NCI-H1436 (cell line): ENCODE measurements at regions not wholly inside any gene's neighbourhood (a gene's known extent, or its start where the extent isn't known, plus 50 kb on each side); places are given as distances from the start of the nearest gene placed in this dataset.

ENCODE experiments used
- DNase-seq: peaks from one replicate; lab custom pipeline; 2025; lab: John Stamatoyannopoulos, UW

DNA sequence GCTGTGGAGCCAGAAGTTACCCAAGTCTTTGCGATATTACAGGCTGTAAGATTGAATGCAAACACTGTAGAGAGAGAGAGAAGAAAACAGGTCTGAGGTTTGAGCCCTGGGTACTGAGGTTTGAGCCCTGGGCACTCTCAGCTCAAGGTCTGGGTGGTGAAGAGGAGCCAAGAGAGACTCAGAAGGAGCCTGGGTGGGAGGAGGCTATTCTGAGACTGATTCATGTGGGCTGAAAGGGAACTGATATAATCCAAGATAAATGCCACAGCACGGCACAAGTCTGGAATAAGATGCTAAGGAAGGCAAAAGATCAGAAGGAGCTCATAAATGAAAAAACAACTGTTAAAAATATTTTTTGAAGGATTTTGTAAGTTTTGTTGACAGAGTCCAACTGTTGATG is 407.6 kb upstream of the HS6ST1 start:
- DNase-seq = no peak

DNA sequence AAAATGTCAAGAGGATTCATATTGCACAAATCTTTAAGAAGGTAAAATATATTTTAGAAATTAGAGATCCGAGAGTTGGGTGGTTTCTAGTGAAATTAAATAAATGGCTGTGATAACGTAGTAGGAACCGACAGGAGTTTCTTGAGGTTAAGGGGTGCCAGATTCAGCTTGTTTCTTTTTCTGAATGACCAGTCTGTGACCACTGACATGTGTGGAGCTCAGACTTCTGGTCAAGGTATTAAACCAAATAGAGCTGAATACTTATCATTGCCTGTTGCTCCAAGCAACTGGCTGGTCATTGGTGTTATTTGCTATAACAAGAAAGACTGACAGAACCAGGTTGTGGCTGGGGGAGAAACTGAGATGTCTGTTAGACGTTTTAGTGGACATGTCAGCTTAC is 408.2 kb upstream of the HS6ST1 start:
- no peak for DNase-seq

DNA sequence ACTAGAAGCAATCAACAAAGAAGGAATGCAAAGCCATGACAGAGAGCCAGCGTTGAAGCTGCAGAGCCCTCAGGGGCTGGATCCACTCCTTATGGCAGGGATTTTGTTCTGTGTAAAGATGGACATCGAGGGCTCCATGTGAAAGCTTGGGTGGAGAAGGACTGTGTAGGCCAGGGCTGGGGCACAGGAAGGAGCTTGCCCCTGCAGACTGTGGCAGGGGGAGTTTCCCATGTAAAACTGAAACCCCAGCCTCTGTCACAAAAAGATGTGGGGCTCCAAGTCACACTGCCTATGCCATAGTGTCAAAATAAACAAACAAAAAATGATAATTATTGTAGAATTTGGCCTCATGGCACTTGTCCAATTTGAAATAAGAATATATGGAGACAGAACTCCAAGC is 408.7 kb upstream of the HS6ST1 start:
- no peak for DNase-seq

DNA sequence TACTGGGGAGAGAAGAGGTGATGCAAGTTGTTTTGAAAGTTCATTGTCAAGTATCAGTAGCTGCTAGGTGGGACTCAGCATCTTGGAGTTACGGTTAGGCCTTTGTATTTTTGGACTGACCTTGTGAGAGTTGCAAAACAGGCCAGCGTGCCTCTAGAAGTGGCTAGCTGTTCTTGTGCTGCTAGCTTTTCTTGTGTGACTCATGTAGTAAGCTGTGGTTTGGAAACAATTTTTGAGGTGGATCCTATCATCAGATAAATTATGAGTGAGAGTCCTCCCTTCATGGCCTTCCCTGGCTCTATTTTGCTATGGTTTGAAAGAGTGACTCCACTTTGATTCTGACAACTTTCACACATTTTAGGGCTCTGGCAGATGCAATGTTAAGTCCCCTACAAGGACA is 409.2 kb upstream of the HS6ST1 start:
- no peak for DNase-seq

DNA sequence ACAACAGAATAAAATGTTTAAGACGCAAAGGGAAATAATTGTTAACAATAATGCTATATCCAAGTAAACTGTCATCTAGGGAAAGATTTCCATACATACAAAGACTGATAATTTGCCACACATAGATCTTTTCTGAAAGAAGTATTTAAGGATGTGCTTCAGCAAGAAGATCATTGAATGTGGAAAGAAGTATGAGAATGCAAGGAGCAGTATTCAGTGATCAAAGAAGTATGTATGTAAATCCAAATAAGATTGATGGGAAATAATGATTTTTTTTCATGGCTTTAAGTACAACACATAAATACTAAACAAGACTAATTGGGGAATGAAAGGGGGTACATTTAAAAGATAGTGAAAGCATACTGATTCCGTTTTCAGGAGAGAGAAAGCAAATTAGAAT is 410.4 kb upstream of the HS6ST1 start:
- no peak for DNase-seq

DNA sequence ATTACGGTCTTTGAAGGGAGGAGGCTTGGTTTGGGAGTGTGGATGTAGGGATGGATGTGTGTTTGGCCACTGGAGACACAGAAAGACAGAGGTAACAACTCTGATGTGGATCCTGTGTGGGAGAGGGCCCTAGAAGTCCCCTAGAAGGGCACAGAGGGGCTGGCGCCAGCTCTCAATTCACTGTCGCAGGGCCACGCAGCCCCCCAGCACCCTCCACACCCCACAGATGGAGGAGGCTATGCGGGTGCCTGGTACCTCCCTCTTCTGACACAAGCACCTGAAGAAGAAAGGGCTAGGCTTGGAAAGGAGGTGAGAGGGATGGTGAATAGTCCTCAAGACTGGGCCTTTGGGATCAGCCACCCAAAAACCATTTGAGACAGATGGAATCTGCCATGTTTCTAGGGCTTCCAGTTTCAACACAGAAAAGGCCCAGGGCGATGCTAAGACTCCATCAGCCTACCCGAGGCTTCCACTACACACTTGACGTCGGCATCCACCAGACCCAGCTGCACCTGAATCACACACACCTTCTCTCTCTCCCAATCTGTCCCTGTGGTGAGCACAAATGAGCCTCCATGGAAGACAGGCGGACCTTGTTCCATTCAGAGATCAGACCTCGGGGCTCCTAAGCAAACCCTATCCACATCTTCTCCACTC is 413.5 kb upstream of the HS6ST1 start:
- DNase-seq = no peak

DNA sequence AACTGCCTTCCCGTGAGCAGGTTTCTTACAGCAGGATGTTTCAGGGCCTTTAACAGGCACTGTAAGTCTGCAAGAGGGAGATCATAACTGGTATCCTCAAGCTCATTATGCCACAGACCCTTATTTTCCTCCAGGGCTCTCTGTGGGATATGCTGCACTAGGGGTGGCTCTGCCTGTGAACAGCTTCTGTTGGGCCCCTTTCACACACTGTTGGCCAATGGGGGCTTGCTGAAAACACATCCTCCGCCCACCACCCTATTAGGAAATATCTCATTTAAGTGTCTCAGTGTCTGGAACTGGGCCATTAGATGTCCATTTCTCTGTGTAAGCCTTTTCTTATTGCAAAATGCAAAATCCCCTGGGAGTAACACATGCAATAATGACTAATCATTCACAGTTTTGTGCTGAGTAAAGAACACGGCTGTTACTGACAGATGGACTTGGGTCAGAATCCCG is 414.3 kb upstream of the HS6ST1 start:
- DNase-seq = no peak

DNA sequence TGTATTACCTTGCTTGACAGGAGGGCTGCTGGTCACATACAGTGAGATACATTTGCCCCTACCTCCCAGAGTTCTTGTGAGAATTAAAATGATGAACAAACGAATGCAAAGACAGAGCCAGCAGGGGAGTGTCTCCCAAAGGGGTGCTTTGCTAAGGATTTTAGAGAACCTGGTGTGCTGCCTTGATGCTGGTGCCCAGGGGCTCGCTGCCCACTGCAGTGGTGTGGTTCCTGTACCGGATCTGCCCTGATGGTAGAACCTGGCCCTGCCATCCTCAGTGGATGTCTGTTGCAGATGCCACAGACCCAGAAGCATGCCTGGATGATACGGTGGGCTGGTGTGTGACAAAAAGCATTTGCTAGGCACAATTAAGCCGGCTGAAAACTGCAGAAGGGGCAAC is 414.8 kb upstream of the HS6ST1 start:
- no peak for DNase-seq

DNA sequence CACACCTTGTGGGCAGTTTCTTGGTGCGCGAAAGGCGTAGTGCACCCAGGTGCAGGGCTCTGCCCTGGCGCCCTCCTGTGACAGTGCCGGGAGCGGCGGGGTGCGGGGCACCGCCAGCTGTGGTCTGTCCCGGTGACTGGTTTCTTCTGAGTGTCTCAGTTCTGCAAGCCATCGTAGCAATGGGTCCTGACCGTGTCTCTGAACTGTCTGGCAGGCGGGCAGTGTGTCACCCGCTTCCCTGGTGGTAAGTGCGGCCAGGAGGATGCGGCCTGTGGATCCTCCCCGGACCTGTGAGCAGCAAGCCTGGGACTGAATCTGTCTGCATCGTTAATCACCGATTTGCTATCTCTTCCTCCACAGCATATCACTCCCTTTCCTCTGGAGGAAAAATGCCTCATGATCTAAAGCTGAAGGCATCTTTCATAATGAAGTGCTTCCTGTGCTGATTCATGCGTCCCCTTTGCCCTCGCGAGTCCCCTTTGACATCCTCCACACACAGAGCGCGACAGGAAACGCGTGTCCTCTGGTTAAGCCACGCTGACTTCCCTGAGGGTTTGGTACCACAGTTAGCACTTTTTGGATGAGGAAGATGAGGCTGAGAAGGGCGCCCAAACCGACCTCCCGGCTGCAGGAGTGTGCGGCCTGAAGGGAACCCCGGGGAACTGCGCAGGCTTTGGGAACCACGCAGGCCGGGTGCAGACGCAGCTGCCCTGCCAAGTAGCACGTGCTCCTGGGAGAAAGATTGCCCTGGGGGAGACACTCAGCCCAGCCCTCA is 416.0 kb upstream of the HS6ST1 start:
- no peak for DNase-seq

DNA sequence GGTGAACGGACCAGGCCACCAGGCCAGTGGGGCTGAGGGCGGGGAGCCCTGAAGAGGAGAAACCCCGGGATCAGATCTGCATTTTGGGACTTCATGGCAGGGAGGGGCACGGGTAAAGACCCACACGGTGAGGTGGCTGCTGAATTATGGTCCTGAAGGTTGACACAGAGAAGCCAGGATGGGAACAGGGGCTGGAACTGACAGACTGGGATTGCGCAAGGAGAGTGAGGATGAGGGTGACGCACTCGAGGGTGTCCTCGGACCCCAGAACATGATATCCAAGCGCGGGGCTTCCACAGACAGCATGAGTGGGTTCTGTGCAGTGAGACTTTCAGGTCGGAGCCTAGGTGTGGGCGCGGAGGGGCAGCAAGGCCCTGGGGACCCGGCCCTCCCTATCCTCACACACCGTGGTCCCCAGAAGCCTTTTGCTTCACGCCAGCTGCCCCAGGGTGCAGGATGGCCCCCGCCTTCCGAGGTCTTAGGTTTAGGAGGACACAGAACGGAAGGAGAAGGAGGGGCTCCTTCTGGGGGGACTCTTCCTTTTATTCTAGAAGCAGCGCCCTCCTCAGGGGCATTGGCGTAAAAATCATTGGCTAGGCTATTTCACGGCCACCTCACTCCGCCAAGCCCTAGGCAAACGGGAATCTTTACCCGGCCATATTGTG is 416.8 kb upstream of the HS6ST1 start:
- DNase-seq = no peak

DNA sequence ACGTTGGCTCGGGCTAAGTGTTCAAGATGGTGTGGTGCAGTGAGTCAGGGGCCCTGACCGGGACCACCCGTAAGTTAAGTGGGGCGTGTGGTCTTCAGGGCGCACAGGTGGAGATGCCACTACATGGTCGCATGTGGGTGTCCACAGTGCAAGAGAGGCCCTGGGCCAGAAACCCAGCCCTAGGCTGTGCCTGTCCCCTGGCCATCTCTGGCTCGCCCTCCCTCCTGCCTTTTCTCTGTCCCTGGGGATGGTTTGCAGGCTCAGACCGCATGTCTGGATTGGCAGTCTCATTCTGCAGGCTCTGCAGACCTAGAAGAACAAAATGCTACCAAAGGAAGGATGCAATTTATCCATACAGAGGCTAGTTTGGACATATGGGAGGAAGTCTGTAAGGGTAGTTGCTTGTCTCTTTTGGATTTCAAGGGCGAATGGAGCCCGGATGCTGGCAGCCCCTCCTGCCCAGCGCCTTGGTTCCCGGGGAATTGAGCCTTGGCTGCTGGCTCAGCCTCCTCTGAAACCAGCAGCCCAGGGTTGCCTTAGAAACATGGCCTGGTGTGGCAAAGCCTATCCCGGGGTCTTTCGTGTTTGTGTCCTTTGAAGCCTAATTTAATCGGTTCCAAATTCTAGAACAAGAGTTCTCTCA is 417.5 kb upstream of the HS6ST1 start:
- no peak for DNase-seq

DNA sequence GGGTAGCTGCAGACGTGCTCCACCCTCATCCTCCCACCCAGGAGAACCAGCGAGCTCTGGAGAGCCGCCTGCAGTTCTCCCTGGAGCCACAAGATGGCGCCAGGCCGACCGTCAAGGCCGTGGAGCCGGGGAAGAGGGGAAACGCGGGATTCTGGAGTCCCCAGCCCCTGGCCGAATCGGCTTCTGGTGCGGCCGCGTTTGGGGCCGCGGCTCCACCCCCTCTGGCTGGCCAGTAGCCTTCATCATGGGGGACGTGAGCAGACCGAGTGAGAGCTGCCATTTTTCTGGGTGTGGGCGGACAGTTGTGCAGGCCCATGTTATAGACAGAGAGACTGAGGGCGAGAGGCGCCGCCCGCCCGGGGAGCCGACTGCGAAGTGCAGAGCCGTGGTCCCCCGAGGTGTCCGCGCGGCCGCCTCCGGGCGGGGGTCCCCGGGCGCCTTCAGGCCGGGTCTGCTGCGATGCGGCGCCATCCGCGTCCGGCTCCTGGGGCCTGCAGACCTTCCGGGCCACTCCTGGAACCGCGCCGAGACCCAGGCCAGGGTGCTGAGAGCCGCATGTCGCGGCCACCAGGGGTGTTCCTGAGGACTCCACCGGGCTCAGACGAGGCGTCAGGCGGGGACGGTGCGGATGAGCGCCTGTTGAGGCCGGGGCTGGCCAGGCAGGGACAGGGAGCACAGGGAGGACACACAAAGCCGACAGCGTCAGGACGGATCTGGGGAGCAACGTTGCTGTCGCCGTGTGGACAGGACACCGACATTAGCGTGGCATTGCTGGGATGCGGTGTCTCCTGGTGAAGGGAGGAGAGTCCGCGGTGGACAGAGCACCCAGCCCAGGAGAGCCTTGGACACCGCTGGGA is 418.2 kb upstream of the HS6ST1 start:
- peak; percentile 25 for DNase-seq

DNA sequence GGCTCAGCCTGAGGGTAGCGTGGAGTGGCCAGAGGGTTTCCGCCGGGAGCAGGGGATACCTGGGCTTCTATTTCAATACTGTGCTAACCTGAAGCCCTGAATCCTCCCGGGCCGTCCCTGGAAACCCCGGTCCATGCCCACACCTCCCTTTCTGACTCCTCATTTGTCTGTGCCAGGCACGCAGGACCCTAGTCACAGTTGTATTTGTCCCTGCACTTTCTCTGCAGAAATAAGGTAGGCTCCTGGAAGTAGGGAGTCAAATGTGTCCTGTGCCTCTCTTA is 418.8 kb upstream of the HS6ST1 start:
- DNase-seq = no peak

DNA sequence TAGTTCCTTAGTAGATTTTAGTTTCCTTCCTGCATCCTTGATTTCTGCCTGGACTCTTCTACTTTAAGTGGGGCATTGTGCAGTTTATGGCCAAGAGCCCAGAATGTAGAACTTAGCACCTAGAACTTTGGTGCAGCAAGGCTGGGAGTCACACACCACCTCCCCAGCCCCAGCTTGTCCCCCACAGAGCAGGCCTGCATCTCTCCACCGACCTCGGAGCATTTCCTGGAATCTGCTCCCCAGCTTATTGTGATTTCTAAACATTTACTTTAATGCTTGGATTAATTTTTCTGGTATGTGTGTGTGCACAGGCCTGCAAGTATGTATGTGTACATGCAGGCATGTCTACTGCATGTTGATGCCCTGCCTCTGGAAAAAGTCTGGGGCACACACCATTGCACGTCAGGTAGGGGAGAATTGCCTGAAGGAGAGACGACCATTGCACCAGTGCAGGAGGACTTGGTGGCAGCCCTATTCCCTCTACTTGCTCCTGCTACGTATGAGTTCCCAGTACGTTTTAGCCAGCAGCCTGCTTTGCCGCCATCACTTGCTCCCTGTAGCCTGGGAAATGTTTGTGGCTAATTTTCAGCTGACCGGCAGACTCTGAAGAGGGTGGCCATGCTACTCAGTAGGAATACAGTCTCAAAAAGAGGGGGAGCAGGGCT is 419.9 kb upstream of the HS6ST1 start:
- DNase-seq = no peak

DNA sequence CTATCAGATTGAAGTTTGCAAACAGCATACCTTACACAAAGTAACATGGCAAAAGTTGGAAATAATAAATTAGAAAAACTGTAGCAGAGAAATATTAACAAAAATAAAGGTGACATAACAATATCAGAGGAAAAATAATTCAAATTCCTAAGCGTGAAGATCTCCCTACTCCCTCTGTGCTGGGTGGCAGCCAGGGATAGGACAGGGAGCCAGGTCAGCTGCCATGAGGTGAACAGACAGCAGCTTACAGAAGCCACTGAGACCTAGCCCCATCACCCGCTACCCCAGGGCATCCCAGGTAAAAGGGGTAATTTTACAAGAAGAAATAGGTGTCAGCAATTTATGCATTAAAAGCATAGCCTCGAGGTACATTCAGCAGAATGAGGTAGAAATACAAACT is 423.8 kb upstream of the HS6ST1 start:
- DNase-seq = no peak

DNA sequence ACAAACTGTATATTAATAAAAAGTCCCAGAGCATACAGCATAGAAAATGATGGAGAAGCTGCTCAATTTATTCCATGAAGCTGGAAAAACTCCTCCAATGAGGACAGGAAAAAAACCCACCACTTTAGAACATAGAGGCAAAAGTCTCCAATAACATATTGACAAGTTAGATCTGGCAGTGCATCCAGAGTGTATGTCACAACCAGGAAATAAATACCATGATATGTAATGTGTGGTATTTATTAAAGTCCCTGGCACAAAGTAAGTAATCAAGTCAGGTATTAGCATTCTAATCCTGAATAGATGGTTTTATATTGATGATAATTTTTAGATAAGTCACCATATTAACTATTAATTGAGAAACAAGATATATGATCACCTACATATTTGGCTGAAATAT is 427.3 kb upstream of the HS6ST1 start:
- DNase-seq = no peak

DNA sequence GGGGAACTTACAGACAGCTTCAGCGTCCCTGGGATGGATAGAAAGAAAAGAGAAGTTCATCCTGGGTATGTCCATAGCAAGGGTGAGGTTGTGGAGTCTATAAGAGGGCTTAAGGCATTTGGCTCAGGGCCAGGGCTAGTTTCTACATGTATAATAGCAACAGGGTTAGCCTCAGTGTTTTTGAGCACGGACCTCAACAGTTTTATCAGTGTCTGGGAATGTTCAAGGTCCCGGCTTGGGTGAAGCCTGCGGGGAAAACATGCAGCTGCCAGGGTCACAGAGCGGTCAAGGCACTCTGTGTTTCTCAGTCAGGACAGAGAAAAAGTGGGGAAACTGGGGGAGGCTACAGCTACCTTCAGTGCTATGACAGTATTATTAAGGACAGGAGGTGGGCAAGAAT is 427.7 kb upstream of the HS6ST1 start:
- no peak for DNase-seq

DNA sequence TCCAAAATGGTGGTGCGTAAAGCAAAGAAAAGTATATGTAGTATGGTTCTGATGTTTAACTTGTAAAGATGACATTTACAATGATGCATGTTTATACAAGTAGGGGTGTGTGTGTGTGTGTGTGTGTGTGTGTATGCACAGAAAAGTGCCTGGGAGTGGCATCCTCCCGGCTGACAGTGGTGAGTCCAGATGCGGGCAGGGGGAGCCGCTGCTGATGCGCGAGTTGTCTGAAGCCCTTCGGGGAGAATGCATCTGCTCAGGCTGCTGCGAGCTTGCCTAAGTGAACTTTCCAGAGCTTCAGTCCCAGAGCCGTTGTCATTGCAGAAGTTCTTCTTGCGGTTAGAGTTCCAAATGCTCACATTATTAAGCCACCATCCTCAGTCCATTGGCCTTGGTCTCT is 429.7 kb upstream of the HS6ST1 start:
- DNase-seq = no peak

DNA sequence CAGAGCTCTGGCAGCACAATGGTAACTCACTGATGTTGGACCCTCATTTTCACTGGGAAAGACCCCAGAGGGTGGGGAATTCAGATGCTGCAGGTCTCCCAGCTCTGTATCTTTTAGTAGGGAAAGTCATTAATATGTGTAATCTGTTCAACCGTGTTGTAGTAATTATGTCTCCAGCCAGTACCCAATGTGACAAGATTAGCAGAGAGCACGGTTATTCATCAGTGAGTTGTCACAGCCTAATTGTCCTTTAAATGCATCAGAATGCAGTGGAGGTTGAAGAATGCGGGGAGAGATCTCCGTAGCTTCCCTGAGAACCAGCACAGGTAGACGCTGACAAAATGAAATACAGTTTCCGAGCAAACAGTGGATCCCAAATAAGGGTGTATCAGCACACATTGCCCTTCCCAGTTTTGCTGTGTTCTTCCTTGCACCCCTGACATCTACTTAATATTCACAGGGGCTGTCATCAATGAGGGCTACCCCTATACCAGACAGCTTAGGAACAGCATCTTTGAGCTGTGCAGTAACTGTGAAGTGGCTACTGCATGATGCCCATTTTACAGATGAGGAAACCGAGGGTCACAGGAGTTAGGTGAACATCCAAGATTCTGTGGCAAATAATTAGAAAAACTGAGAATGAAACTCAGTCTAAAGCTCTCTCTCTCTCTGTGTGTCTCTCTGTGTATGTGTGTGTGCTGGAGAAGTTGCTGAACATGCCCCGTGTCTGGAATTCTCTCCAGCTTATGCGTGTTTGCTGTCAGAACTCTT is 430.4 kb upstream of the HS6ST1 start:
- no peak for DNase-seq

DNA sequence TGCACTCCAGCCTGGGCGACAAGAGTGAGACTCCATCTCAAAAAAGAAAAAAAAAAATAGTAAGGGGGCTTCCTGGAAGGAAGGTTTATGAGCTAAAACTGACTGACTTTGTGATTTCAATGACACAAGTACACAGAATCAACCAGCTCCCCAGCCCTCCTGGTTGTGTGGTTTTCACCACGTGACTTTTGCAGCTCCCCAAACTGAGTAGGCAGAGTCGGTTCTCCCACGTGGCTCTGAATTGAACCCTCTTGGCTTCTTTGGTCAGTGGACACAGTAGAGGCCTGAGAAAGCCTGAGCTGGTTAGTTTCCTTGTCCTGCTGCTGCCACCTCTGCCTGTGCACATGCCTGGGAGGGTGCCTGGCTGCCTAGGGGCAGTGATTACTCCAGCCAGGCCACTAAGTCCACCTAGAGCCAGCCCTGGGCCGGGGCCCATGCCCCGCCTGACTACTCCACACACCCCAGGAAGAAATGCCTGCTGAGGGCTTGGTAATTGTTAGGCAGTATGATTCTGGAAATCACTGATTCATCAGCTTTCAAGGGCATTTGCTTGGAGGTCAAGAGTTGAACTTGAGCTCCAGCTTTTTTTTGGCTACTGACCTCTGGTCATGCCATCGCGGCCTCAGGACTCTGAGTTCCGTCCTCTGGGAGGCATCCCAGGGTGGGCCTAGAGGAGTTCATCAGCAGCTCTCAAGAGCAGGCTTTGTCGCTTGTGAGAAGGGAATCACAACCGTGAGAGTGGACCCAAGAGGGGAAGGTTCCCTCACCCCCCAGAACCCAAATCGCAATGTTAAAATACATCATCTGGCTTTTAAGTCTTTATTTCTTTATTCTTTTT is 431.9 kb upstream of the HS6ST1 start:
- DNase-seq = no peak
